OCI-LY3 (cell line): ENCODE measurements at regions not wholly inside any gene's neighbourhood (a gene's known extent, or its start where the extent isn't known, plus 50 kb on each side); places are given as distances from the start of the nearest gene placed in this dataset.

Source experiments
- CTCF ChIP-seq: fragments of 200-600, 300-600 bp; sonication (generic); IDR thresholded peaks from 2 replicates; pipeline ENCODE4 v1.5.1; 2014; ENCODE audit warnings: antibody characterized with exemption, low read length, low read depth
- EZH2phosphoT487 ChIP-seq: fragments of 200-600 bp; shearing (Covaris generic); IDR thresholded peaks from 2 replicates; pipeline ENCODE4 v1.6.1; 2018; ENCODE audit warnings: antibody characterized with exemption, mixed run types, low read depth

GRCh38 chr15:85311647-85312046, 68.8 kb upstream of the AKAP13 start:
- no peak for TF ChIP-seq CTCF
- no peak for TF ChIP-seq EZH2phosphoT487
